OCI-LY3 (cell line): ENCODE measurements at regions not wholly inside any gene's neighbourhood (a gene's known extent, or its start where the extent isn't known, plus 50 kb on each side); places are given as distances from the start of the nearest gene placed in this dataset.

Experiments
- H2AFZ ChIP-seq: fragments of 200-600, 300-600 bp; shearing (Covaris generic); 2 replicates; pipeline ENCODE4 v1.6.0; 2014; ENCODE audit warnings: antibody characterized with exemption, low read depth, low read length
- H3K27ac ChIP-seq: fragments of 200-600, 300-600 bp; sonication (generic); 2 replicates; pipeline ENCODE4 v1.5.1; 2014; ENCODE audit warnings: mild to moderate bottlenecking, low read length, moderate library complexity, mixed read lengths
- H3K27me3 ChIP-seq: fragments of 200-600, 300-600 bp; sonication (generic); 2 replicates; pipeline ENCODE4 v1.6.1; 2014; ENCODE audit warnings: low read depth, low read length, mixed read lengths
- H3K36me3 ChIP-seq: fragments of 200-600, 300-600 bp; sonication (generic); replicated peaks from 2 replicates; pipeline ENCODE3; 2014; ENCODE audit warnings: low read depth, low read length, mixed read lengths
- H3K4me1 ChIP-seq: fragments of 300-600, 200-600 bp; sonication (generic); 2 replicates; pipeline ENCODE4 v1.6.1; 2014; ENCODE audit warnings: low read length, mixed read lengths
- H3K4me2 ChIP-seq: fragments of 200-600, 300-600 bp; sonication (generic); 2 replicates; pipeline ENCODE4 v1.6.1; 2014; ENCODE audit warnings: low read length, mixed read lengths
- H3K4me3 ChIP-seq: fragments of 300-600, 200-600 bp; sonication (generic); 2 replicates; pipeline ENCODE4 v1.5.1; 2014; ENCODE audit warnings: antibody characterized with exemption, mild to moderate bottlenecking, low read length, moderate library complexity
- H3K79me2 ChIP-seq: fragments of 300-600, 200-600 bp; shearing (Covaris generic); 2 replicates; pipeline ENCODE4 v1.6.1; 2014; ENCODE audit warnings: mild to moderate bottlenecking, low read length, mixed read lengths
- H3K9ac ChIP-seq: fragments of 300-600, 200-600 bp; shearing (Covaris generic); 2 replicates; pipeline ENCODE4 v1.6.0; 2014; ENCODE audit warnings: mild to moderate bottlenecking, low read length, moderate library complexity
- H3K9me3 ChIP-seq: fragments of 200-600, 300-600 bp; shearing (Covaris generic); 2 replicates; pipeline ENCODE4 v1.6.1; 2014; ENCODE audit warnings: low read length, mixed read lengths; ENCODE audit not compliant: insufficient read depth
- H4K20me1 ChIP-seq: fragments of 200-600, 300-600 bp; sonication (generic); 2 replicates; pipeline ENCODE4 v1.6.1; 2016; ENCODE audit warnings: low read length, mixed read lengths; ENCODE audit not compliant: insufficient read depth
- EZH2phosphoT487 ChIP-seq: fragments of 200-600 bp; shearing (Covaris generic); IDR thresholded peaks from 2 replicates; pipeline ENCODE4 v1.6.1; 2018; ENCODE audit warnings: antibody characterized with exemption, mixed run types, low read depth
- TF ChIP-seq, protein P1 (sequence below): fragments of 200-600, 300-600 bp; sonication (generic); IDR thresholded peaks from 2 replicates; pipeline ENCODE4 v1.5.1; 2014; ENCODE audit warnings: antibody characterized with exemption, low read length, low read depth

DNA sequence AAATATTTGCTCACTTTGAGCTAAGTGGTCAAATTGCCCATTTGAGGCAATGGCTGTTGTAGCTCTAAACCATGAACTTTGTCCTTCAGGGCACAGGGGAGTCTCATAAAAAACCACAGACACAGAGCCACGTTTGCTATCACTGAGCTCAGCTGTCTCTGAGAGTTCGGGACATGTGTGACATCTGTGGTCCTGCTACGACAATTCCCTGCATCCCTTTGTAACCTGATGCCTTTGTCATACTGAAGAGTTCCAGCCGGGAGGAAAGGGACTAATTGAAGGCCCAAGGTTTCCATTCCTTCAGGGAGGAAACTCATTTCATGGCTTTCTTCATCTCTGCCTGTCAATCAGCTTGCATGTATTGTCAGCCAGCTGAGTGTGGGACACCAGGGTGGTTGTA, 599.4 kb upstream of the CDH5 start:
- Histone ChIP-seq H3K4me1 (no peaks in the 10 kb centered on the region), H3K79me2 (no peaks in the 10 kb centered on the region), H3K27me3 (no peaks in the 10 kb centered on the region), H3K36me3 (no peaks in the 10 kb centered on the region), H3K27ac (no peak overlapping the region), H3K9me3 (no peaks in the 10 kb centered on the region), H2AFZ (no peak overlapping the region), H4K20me1 (no peaks in the 10 kb centered on the region), H3K9ac (no peak overlapping the region), H3K4me3 (no peak overlapping the region), H3K4me2 (no peak overlapping the region)
- no peak for TF ChIP-seq EZH2phosphoT487
- TF ChIP-seq, protein P1, sequence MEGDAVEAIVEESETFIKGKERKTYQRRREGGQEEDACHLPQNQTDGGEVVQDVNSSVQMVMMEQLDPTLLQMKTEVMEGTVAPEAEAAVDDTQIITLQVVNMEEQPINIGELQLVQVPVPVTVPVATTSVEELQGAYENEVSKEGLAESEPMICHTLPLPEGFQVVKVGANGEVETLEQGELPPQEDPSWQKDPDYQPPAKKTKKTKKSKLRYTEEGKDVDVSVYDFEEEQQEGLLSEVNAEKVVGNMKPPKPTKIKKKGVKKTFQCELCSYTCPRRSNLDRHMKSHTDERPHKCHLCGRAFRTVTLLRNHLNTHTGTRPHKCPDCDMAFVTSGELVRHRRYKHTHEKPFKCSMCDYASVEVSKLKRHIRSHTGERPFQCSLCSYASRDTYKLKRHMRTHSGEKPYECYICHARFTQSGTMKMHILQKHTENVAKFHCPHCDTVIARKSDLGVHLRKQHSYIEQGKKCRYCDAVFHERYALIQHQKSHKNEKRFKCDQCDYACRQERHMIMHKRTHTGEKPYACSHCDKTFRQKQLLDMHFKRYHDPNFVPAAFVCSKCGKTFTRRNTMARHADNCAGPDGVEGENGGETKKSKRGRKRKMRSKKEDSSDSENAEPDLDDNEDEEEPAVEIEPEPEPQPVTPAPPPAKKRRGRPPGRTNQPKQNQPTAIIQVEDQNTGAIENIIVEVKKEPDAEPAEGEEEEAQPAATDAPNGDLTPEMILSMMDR: no peak

DNA sequence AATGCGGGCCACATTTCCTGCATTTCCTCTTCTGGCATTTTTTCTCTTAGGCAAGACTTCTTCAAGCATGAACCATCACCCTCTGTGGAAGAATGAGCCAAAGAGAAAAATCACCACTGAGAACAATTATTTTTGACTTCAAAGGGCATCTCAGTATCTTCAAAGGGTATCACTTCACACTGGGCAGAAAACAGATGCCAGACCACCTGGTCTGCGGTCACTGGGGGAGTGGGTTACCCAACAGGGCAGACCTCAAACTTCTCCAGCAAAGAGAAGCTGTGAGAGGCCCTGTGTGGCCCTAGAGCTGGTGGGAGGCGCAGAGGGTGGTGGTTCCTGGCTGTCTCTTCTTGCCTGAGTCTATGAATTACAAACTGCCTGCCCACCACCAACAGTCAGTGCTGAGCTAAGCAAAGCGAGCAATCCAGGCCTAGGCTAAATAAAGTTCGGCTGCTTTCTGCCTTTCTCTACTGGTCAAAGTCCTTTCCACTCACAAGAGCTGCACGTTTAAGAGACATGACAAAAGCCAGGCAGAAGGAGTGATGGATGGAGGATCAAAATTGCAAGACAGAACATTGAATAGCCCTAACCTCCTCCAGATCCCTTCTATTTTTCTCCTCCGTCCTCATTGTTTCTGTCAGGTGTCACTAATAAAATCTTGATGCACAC, 602.7 kb upstream of the CDH5 start:
- Histone ChIP-seq H3K36me3 (no peaks in the 10 kb centered on the region), H2AFZ (no peak overlapping the region), H3K27ac (no peak overlapping the region), H3K4me3 (no peak overlapping the region), H3K4me1 (no peaks in the 10 kb centered on the region), H3K4me2 (no peak overlapping the region), H3K9me3 (no peaks in the 10 kb centered on the region), H3K27me3 (no peaks in the 10 kb centered on the region), H3K79me2 (no peaks in the 10 kb centered on the region), H3K9ac (no peak overlapping the region), H4K20me1 (no peaks in the 10 kb centered on the region)
- TF ChIP-seq EZH2phosphoT487: no peak
- TF ChIP-seq, protein P1: no peak

DNA sequence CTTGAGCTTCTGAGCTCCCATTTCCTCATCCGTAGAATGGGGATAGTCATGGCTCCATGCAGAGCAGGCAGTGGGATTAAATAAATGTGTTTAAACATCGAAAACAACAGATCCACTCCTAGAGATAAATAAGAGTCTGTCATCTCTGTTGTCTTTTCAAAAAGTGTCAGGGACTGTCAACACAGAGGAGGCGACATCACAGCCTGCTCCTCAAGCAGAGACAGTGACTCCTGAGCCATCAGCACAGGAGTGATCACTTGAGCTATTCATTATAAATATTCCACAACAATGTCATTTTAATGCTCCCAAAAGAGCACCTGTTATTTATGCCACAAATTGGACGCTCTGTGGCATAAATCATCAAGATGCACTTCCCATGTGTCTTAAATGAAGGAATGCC, 605.6 kb upstream of the CDH5 start:
- Histone ChIP-seq H3K79me2 (no peaks in the 10 kb centered on the region), H3K9me3 (no peaks in the 10 kb centered on the region), H3K4me1 (no peaks in the 10 kb centered on the region), H3K9ac (no peak overlapping the region), H3K4me2 (no peak overlapping the region), H4K20me1 (no peaks in the 10 kb centered on the region), H3K27ac (no peak overlapping the region), H2AFZ (no peak overlapping the region), H3K4me3 (no peak overlapping the region), H3K36me3 (no peaks in the 10 kb centered on the region), H3K27me3 (no peaks in the 10 kb centered on the region)
- no peak for TF ChIP-seq EZH2phosphoT487
- TF ChIP-seq, protein P1: no peak

DNA sequence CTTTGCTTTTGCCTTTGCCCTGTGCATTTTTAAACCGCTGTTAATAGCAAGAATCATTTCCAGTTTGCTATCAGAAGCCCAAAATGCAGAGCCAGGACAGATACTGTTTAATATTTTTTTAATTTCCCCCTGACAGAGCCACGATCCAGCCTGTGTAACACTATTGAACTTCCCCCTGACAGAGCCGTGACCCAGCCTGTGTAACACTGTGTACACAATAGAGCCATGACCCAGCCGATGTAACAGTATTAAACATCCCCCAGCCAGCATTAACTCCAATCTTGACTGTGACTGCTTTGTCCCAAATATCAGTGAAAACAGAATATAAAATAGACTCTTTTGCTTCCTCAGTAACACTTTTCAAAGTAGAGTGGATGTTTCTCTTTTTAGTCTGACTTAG, 607.9 kb upstream of the CDH5 start:
- H3K79me2 ChIP-seq: no peaks in the 10 kb centered on the region
- H3K4me1 ChIP-seq: no peaks in the 10 kb centered on the region
- H3K9me3 ChIP-seq: no peaks in the 10 kb centered on the region
- H3K9ac ChIP-seq: no peak overlapping the region
- no peaks in the 10 kb centered on the region for H4K20me1 ChIP-seq
- H3K4me3 ChIP-seq: no peak overlapping the region
- H3K27me3 ChIP-seq: no peaks in the 10 kb centered on the region
- H3K27ac ChIP-seq: no peak overlapping the region
- H2AFZ ChIP-seq: no peak overlapping the region
- H3K36me3 ChIP-seq: no peaks in the 10 kb centered on the region
- no peak overlapping the region for H3K4me2 ChIP-seq
- TF ChIP-seq, protein P1: no peak
- TF ChIP-seq EZH2phosphoT487: no peak
